Dendritic cell treated with granulocyte-macrophage colony-stimulating factor and Interleukin-4, amounts not matched to agents 40 ng/mL and 50 ng/mL, for 4 days (primary cell): ENCODE measurements at regions not wholly inside any gene's neighbourhood (a gene's known extent, or its start where the extent isn't known, plus 50 kb on each side); places are given as distances from the start of the nearest gene placed in this dataset.

Experiments used
- H3K27ac Mint-ChIP-seq: one replicate; pipeline ENCODE4 v1.8.0; 2022; ENCODE audit warnings: mild to moderate bottlenecking, mixed read lengths
- H3K27me3 Mint-ChIP-seq: one replicate; pipeline ENCODE4 v1.8.0; 2022; ENCODE audit warnings: mild to moderate bottlenecking, mixed read lengths
- H3K36me3 Mint-ChIP-seq: one replicate; pipeline ENCODE4 v1.8.0; 2022; ENCODE audit warnings: low read depth, mixed read lengths
- H3K4me1 Mint-ChIP-seq: one replicate; pipeline ENCODE4 v1.8.0; 2022; ENCODE audit warnings: low read depth, mixed read lengths
- H3K4me3 Mint-ChIP-seq: one replicate; pipeline ENCODE4 v1.8.0; 2022; ENCODE audit warnings: mild to moderate bottlenecking, moderate library complexity, mixed read lengths
- H3K9me3 Mint-ChIP-seq: one replicate; pipeline ENCODE4 v1.8.0; 2022; ENCODE audit warnings: mixed read lengths
- intact Hi-C: fragments of 100-400 bp; cut with micrococcal nuclease; formaldehyde crosslinking; loops from one replicate; pipeline ENCODE4 v1.15.0; 2022

DNA sequence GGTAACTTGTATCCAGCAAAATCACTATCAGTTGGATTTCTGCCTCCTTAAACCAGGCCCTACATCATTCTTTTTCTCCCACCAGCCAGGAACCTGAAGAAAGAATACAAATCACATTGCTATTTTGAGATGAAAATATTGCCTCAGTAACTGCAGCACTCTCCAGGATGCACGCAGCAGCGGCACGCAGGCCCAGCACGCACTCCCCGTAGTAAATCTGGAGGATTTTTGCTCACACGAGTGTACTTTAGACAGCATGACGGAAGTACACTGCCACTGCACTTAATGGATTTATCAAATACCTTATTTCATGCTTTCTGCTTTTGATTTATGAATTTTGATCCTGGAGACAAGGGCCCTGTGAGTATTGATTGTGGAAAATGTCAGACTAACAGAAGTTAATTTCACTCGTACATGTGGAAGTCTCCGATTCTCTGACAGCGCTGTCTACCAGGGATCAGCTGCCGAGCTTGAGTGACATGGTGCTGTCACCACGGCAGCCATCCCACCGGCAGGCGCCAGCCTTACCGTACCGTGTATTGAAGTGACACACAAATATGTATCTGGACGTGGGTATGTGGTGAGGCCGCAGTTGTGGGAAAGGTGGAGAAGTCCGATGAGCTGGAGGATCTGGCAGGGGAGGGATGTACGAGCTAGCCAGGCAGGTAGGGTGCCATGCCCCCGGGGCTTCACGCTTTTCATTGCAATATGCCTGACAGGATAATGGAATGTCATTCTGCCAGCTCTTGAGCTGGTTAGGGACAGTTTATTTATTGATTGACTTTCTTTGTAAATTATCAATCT lies 863.7 kb downstream of the GALR1 start:
- peaks cover under 1% of the 10 kb centered on the region for H3K9me3 Mint-ChIP-seq
- no peak overlapping the region for H3K4me3 Mint-ChIP-seq
- no peaks in the 10 kb centered on the region for H3K27me3 Mint-ChIP-seq
- no peak overlapping the region for H3K27ac Mint-ChIP-seq
- intact Hi-C loops = no loop called here
- no peaks in the 10 kb centered on the region for H3K36me3 Mint-ChIP-seq
- H3K4me1 Mint-ChIP-seq = no peaks in the 10 kb centered on the region

DNA sequence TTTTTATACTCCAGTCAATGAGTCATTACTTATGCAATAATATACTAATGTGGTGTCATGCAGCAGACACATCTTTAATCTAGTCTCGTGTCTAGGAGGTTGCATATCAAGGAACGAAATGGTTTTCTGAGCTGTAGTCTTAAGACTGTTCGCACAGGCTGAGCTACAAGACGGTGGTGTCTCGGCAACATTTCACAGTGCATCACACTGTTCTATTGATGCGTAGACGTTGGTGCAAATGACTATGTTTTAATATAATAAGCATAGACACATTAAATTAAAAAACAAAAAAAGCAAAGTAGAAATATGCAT lies 864.2 kb downstream of the GALR1 start:
- Mint-ChIP-seq H3K4me1 (no peaks in the 10 kb centered on the region), H3K36me3 (no peaks in the 10 kb centered on the region), H3K27ac (no peak overlapping the region), H3K27me3 (no peaks in the 10 kb centered on the region), H3K9me3 (peaks cover 6% of the 10 kb centered on the region), H3K4me3 (no peak overlapping the region)
- intact Hi-C loops = no loop called here

DNA sequence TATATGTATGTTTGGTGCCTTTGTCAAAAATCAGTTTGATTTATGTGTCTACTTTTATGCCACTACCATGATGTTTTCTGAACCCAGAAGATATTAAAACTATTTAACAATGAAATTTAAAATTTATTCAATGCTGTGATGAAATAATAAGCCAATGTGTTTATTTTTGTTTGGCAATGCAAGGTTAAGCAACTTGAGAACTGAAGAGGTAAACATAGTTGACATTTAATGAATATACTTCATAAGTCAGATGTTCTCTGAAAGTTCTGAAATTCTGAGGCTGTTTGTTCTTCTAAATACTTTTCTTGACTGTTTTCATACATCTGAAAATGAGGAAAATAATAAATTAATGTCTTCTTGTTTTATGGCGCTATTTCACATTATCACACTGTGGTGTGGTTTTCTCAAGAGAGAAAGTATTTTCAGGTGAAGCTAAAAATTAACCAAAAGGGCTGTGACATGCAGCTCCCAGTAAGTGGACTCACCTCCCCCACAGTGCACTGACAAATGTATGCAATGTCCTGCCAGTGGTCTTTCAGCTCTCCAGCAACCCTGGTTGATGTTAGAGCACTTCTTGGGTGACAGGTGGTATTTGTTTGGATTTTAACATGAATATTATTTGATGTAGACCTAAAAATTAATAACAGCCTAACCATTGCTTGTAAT lies 863.6 kb upstream of the SALL3 start:
- no peak overlapping the region for H3K27ac Mint-ChIP-seq
- intact Hi-C loops = no loop called here
- H3K36me3 Mint-ChIP-seq = no peaks in the 10 kb centered on the region
- H3K4me3 Mint-ChIP-seq = no peak overlapping the region
- H3K4me1 Mint-ChIP-seq = no peaks in the 10 kb centered on the region
- peaks cover 28% of the 10 kb centered on the region for H3K9me3 Mint-ChIP-seq
- no peaks in the 10 kb centered on the region for H3K27me3 Mint-ChIP-seq

DNA sequence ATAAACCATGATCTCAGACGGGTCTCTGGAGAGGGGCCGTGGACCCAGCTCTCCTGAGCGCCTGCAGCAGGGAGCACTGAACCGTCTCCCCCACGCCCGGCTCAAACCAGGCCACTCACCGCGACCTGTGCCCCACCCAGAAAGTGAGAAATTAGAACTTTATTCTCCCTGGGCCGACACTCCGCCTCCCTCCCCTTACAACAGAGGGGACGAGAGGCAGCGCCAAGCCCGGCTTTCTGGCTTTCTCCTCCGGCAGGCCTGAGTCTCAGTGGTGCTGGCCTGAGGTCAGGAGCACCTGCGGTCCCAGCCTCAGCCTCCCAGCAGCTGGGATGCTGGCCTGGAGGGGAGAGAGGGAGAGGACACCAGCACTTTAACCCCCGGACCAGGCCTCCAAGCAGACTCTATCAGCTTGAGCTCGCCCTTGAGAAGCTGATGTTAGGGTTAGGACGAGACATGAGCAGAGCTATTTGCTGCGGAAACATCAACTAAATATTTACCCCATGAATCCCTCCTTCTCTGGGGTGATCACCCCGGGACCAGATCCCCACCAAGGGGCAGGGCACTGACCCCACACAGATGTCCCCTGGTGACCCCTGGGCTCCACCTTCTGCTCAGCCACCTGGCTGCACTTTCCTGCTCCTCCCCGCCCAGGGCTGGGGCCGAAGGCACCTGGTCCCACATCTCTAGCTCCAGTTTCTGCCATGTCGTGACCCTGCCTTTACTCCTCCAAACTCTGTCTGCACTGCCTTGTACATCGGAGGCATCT lies 856.3 kb upstream of the SALL3 start:
- no peak overlapping the region for H3K4me3 Mint-ChIP-seq
- no peaks in the 10 kb centered on the region for H3K27me3 Mint-ChIP-seq
- no peak overlapping the region for H3K27ac Mint-ChIP-seq
- intact Hi-C loops = no loop called here
- no peaks in the 10 kb centered on the region for H3K36me3 Mint-ChIP-seq
- no peaks in the 10 kb centered on the region for H3K4me1 Mint-ChIP-seq
- peaks cover 80% of the 10 kb centered on the region for H3K9me3 Mint-ChIP-seq

DNA sequence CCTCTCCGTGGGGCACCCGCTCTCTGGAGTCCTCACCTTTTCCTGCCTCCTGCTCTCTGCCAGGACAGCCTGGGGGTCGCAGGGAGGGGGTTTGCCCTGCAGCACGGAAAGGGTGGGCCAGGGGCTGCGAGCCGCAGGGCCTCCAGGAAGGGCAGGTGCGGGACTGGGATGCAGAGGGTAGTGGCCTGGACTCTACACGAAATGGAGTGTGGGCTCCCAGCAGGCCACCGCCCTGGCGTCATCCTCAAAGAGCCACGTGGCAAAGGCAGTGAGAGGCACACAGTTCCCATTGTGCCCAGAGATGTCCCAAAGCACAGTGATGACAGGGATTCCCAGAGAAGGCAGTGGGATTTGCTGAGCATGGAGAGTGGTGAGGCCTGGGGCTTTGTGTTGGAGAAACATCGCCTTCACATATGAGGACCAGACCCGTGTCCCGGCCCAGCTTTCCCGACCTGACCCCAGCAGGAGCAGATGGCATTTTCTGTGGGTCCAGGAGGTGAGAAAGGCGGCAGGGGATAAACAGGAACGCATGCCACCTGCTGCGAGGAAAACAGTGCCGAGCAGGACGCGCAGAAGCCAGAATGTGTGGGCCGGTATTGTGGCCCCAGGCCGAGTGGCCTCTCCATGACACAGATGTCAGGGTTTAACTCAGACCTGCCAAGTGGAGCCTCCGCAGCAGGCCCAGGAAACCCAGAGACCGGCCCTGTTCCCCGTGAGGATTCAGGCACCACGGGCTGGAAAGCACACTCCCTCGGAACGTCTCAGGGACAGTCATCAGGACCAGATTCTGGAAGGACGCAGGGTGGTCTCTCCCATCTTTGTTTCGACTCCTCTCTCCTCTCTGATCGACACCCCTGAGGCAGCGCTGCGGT lies 855.5 kb upstream of the SALL3 start:
- Mint-ChIP-seq H3K36me3 (no peaks in the 10 kb centered on the region), H3K9me3 (peaks cover 72% of the 10 kb centered on the region), H3K4me1 (no peaks in the 10 kb centered on the region), H3K27me3 (no peaks in the 10 kb centered on the region), H3K27ac (no peak overlapping the region), H3K4me3 (no peak overlapping the region)
- intact Hi-C loops = no loop called here

DNA sequence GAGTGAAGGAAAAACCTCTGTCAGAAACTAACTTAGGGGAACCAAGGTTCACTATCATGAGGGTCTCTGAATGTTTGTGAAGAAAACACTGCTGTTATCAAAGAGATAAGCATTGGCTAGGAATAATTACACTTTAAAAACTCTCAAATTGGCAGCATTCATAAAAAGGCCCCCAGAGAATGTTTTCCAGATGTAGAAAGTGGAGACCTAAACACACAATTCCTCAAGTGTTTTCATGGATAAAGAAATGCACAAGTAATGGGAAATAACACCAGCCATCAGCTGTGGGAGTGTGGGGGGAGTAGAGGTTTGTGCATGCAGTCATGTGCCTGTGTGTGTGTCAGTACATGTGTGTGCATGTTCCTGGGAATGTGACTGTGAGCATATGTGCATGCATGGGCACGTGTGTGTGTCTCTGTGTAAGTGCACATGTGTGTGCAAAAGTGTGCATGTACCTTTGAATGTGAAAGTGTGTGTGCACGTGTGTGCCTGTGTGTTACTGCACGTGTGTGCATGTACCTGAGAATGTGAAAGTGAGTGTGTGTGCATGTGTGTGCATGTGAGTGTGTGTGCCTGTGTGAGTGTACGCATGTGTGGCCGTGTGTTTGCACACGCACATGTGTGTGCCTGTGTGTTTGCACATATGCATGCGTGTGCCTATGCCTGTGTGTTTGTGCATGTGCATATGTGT lies 854.3 kb upstream of the SALL3 start:
- no peaks in the 10 kb centered on the region for H3K27me3 Mint-ChIP-seq
- intact Hi-C loops = no loop called here
- peaks cover 60% of the 10 kb centered on the region for H3K9me3 Mint-ChIP-seq
- no peak overlapping the region for H3K27ac Mint-ChIP-seq
- no peaks in the 10 kb centered on the region for H3K36me3 Mint-ChIP-seq
- H3K4me1 Mint-ChIP-seq = no peaks in the 10 kb centered on the region
- H3K4me3 Mint-ChIP-seq = no peak overlapping the region

DNA sequence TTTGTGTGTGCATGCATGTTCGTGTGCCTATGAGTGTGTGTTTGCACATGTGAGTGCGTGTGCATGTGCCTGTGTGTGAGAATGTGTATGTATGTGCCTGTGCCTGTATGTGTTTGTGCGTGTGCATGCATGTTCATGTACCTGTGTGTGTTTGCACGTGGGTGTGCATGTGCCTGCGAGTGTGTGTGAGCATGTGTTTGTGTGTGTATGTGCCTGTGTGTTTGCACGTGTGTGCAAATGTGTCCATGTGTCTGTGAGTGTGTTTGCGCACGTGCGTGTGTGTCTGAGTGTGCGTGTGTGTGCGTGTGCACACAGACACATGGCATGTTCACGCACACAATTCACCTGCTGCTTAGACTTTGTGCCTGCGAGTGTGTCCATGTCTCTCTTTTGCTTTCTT lies 853.5 kb upstream of the SALL3 start:
- no peaks in the 10 kb centered on the region for H3K36me3 Mint-ChIP-seq
- H3K4me3 Mint-ChIP-seq = no peak overlapping the region
- no peaks in the 10 kb centered on the region for H3K27me3 Mint-ChIP-seq
- H3K4me1 Mint-ChIP-seq = no peaks in the 10 kb centered on the region
- intact Hi-C loops = no loop called here
- peaks cover 52% of the 10 kb centered on the region for H3K9me3 Mint-ChIP-seq
- H3K27ac Mint-ChIP-seq = no peak overlapping the region

DNA sequence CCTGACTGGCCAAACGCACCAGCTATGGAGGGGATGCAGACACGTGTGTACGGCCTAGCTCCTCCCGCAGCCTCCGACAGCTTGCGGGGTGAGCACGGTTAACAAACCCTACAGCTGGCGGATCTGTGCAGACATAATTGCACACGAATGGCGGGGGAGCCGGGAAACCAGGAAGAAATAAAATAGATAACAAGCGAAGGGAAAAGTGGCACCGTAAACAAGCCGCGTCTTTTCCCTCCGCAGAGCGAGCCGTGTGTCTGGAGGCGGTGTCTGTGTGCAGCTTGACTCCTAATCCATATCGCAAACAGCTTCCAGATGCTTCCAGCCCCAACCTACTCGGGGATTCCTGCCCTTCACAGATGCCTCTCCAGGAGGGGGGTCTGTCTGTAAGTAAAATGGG lies 853.1 kb upstream of the SALL3 start:
- intact Hi-C loops = no loop called here
- Mint-ChIP-seq H3K27me3 (no peaks in the 10 kb centered on the region), H3K4me3 (no peak overlapping the region), H3K36me3 (no peaks in the 10 kb centered on the region), H3K27ac (no peak overlapping the region), H3K4me1 (no peaks in the 10 kb centered on the region), H3K9me3 (peaks cover 51% of the 10 kb centered on the region)

DNA sequence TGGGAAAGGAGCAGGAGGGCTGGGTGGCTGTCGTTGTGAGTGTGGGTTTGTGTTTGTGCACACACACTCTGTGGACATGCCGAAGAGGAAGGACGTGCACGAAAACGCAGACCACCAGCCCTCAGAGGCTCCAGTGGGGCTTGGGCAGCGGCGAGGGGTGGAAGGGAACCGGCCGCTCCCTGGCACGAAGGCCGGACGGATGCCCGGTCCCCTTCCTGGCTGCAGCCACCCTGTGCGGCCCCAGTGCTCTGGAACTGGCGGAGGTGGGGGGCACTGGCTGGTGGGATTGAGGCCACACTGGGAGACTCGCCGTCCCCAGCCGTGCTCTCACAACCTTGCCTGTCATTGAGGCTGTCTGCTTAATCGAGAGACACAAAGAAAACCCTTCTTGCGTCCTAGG lies 852.6 kb upstream of the SALL3 start:
- no peak overlapping the region for H3K27ac Mint-ChIP-seq
- H3K36me3 Mint-ChIP-seq = no peaks in the 10 kb centered on the region
- H3K4me1 Mint-ChIP-seq = no peaks in the 10 kb centered on the region
- intact Hi-C loops = no loop called here
- no peaks in the 10 kb centered on the region for H3K27me3 Mint-ChIP-seq
- peaks cover 51% of the 10 kb centered on the region for H3K9me3 Mint-ChIP-seq
- no peak overlapping the region for H3K4me3 Mint-ChIP-seq

DNA sequence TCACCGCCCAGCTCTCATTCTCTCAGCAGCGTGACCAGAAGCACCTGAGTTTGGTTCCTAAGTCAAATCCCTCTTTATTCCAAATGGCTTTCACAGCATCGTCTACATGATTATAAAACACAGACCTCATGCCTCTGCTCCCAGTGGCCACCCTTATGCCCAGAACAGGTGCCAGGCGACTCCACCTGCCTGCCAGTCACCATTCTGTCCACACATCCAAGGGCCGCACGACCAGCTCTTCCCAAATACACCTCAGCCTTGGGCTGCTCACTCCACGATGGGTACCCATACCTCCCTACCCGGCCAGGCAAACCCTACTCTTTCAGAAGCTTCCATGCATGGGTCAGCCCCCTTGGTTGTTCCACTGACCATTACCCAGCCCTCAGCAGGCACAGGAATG lies 851.6 kb upstream of the SALL3 start:
- no peak overlapping the region for H3K27ac Mint-ChIP-seq
- H3K9me3 Mint-ChIP-seq = peaks cover 50% of the 10 kb centered on the region
- no peaks in the 10 kb centered on the region for H3K4me1 Mint-ChIP-seq
- no peak overlapping the region for H3K4me3 Mint-ChIP-seq
- intact Hi-C loops = no loop called here
- H3K36me3 Mint-ChIP-seq = no peaks in the 10 kb centered on the region
- no peaks in the 10 kb centered on the region for H3K27me3 Mint-ChIP-seq

DNA sequence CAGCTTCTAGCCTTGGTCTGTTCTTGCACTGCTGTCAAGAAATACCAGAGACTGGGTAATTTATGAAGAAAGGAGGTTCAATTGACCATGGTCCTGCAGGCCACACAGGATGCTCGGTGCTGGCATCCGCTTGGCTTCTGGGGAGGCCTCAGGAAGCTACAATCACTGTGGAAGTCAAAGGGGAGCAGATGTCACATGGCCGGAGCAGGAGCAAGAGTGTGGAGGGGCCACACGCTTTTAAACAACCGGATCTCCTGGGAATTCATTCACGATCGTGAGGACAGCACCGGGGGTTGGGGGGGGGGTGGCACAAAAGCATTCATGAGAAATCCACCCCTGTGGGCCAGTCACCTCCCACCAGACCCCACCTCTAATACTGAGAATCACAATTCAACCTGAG lies 850.4 kb upstream of the SALL3 start:
- Mint-ChIP-seq H3K9me3 (peaks cover 37% of the 10 kb centered on the region), H3K4me3 (no peak overlapping the region), H3K4me1 (no peaks in the 10 kb centered on the region), H3K36me3 (no peaks in the 10 kb centered on the region), H3K27me3 (no peaks in the 10 kb centered on the region), H3K27ac (no peak overlapping the region)
- intact Hi-C loops = no loop called here

DNA sequence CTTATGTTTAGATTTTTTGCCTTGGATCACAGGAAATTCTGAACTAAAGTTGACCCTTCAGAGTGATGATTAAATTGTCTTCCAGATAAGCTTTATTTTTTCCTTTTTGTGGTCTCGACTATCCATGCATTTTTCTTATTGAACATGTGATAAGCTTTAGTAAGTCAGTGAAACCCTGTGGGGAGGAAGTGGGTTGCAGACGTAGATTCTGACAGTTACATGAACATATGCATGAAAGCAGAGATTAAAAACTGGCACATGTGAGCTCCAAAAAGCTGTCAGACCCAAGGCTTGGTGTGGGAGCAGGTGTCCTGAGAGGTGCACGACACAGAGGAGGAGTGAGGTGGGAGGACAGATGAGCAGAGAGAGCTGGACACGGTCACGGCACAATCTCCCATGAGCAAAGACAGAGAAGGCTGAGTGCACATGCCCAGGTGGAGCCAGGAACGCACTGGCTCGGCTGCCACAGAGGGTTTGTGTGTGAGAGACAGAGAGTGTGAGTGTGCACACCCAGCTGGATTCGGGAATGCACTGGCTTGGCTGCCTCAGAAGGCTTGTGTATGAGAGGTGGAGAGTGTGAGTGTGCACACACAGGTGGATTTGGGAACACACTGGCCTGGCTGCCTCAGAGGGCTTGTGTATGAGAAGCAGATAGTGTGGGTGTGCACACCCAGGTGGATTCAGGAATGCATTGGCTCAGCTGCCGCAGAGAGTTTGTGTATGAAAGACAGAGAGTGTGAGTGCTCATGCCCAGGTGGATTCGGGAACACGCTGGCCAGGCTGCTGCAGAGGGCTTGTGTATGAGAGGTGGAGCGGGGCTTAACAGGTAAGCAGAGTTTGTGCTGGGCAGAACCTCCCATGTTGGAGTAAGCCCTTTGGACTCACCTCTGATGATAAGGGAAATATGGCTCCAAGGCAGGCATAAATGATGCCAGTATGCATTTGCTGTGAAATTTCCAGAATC lies 849.1 kb upstream of the SALL3 start:
- intact Hi-C loops = no loop called here
- H3K27ac Mint-ChIP-seq = no peak overlapping the region
- H3K4me3 Mint-ChIP-seq = no peak overlapping the region
- no peaks in the 10 kb centered on the region for H3K27me3 Mint-ChIP-seq
- H3K36me3 Mint-ChIP-seq = no peaks in the 10 kb centered on the region
- H3K4me1 Mint-ChIP-seq = no peaks in the 10 kb centered on the region
- peaks cover 25% of the 10 kb centered on the region for H3K9me3 Mint-ChIP-seq
